Hematopoietic multipotent progenitor cell treated with erythropoietin and hydrocortisone succinate and interleukin-3 and kit ligand, for 6 days (in vitro differentiated cells): ENCODE measurements at regions not wholly inside any gene's neighbourhood (a gene's known extent, or its start where the extent isn't known, plus 50 kb on each side); places are given as distances from the start of the nearest gene placed in this dataset.
A peak's percentile ranks its signal among the peaks of the same experiment; 100 is the strongest.
"Not testable (repeated sequence)": the region's sequence is repeated elsewhere in the genome, so short reads cannot be mapped to it uniquely, and the experiment has no call there.

Experiments
- DNase-seq: peaks from one replicate; pipeline ENCODE4 v3.0.0-alpha.2; 2015

DNA sequence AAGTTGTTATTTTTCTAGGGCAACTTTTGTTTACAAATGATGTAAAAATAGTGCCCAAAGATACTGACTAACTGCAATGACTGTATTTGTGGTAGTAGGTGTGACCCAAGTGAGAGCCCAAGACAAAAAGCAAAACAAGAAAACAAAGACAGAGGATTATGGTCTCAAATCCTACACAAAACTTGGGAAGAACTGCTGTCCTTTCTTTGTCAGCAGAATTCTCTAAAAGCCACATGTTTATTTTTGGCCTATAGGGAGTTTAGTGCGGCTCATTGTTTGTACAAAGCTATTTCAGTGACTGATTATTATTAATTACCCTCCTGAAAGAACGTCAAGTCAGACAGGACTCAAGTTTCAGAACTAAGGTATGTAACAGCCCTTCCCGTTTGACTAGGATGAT is 509.2 kb upstream of the SLC35B3 start:
- DNase-seq, result no peak

DNA sequence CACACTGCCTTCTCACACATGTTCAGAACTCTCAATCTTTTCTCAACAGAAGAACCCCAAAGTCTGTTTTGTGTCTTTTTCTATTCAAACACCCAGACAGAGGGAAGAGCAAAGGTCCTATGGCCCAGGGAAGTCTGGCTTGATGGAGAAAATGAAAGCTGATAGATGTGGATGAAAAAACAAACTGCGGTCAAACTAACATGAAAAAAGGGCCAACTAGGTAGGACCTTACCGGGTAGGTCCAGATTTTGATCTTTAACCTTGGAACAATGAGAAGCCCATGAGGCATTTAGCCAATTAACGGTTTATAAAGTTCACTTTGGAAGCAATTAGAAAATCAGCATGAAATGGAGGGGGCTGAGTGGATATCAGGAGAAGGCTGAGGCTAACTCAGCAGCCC is 507.7 kb upstream of the SLC35B3 start:
- DNase-seq, result no peak

DNA sequence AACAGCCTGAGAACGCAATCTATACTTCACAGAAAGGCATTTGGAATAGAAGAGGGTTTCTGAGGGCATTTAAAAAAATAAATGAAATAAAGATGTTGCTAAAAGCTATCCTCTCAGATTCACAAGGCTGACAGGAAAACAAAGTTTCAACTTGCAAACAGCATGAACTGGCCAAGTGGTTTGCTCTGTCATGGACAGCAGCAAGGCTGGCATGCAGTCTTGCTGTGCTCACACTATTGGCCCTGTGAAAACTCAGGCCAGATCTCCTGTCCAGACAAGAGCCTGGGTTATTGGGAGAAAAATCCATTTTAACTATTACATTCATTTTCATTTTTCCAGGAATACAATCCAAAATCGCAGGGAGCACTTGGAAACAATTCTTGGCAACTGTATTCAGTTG is 506.2 kb upstream of the SLC35B3 start:
- DNase-seq, result no peak

DNA sequence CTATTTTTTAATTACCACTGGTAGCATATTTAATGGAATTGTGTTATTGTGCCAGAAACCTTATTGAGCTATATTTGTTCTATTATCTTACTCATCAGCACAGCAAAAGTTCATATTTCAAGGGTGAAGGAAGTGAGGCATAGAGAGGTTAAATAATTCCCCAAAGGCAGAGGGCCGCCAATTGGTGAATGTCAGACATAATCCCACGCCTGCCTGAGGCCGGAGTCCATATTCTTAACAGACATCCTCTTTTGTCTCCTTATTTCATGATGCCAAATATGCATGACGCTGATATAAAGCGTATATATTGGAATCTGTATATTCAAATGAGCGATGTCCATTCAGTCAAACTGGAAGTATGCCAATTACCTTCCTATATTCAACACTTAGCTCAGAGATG is 505.0 kb upstream of the SLC35B3 start:
- DNase-seq, result no peak

DNA sequence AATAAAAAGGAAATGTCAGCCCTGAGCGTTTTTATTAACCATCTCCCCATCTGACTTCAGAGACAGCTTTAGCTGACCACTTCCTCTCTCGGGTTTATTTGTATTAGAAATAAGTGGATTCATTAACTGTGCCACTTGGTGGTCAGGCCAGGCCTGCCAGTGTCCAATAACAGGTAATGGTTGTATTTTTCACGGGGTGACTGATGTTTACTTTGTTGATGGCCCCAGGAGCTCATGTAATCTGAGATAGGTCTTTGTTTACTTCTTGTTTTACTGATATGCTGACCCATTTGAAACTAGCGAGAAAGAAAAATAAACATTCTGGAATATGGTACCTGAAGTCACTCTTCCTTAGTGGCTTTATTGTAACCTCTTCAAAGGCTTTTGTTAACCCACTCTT is 504.3 kb upstream of the SLC35B3 start:
- DNase-seq, result no peak

DNA sequence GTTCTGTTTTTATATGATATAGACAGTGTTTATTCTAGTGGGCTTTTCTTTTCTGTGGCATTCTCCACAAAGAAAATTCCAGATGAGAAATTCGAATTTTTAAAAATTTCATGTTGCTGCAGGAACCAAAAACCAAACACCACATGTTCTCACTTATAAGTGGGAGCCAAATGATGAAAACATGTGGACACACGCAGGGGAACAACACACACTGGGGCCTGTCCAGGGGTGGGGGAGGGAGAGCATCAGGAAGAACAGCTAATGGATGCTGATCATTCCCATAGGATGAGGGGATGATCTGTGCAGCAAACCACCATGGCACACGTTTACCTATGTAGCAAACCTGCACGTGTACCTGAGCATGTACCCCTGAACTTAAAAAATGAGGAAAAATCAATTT is 499.0 kb upstream of the SLC35B3 start:
- DNase-seq, result no peak

DNA sequence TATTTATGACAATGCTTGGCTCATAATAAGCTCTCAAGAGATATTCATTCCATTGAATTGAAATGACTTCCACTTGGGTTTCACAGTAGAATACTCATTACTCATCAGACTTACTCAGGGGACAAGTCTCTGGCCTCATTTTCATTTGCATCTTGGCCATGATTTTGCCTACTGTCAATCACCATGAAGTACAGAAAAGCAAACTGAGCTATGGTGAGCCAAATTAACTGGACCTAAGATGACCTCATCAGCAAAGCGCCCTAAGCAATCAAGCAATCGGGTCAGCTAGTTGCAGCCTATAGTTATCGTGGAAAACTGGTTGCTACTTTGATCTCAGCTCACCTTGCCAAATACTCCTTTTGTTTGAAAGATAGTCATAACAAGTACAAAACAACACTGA is 494.7 kb upstream of the SLC35B3 start:
- DNase-seq, result no peak

DNA sequence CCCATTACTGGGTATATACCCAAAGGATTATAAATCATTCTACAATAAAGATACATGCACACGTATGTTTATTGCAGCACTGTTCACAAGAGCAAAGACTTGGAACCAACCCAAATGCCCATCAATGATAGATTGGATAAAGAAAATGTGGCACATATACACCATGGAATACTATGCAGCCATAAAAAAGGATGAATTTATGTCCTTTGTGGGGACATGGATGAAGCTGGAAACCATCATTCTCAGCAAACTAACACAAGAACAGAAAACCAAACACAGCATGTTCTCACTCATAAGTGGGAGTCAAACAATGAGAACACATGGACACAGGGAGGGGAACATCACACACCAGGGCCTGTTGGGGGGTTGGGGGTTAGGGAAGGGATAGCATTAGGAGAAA is 484.9 kb upstream of the SLC35B3 start:
- DNase-seq, result not testable (repeated sequence)

DNA sequence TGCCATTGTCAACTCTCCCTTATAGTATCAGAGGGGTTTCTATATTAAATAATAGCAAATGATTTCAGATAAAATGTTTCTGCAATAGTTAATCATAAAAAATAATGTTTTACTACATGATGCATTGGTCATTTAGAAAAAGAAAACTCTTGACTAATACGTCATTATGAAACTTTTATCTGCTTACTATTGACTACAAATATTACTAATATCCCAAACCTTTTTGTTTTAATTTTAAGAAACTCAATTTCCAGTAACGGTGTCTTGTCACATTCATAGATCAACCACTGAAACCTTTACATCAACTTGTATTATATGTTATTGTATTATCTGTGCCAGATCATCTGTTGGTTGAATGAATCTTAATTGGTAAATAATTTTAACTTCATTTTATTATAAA is 482.9 kb upstream of the SLC35B3 start:
- DNase-seq, result no peak

DNA sequence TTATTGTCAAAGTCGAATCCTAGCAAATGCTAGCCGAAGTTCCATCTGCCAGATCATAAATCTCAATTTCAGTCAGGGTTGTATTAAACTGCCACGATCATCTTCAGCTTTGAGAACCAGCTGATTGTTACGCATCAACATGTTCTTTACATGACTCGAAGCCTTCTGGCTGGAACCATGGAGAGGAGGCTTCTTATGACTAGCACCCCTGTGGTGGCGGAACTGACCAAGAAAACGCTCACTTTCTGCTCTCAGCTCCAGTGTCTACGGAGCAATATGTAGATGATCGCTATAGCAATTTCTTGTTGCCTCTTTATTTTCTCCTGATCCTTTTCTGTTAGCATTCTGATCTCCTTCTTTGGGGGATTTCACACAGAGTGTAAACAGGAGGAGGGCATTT is 479.4 kb upstream of the SLC35B3 start:
- DNase-seq, result no peak

DNA sequence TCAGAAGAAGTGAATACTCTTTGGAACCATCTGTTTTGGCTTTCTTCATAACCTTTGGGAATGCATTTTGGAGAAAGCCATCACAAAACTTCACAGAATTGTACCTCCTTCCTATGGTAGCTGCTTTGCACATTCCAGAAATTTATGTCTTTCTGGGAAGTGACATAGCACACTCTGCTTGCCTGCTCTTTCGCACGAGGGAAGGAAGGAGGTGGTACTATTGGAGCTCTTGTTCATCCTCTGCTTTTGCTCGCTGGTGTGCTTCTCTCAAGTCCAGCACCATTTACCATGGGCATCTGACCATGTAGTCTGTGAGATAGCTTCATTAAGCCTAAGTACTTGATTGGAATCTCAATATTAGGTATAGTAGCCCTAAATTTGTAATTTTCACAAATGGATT is 473.3 kb upstream of the SLC35B3 start:
- DNase-seq, result no peak

DNA sequence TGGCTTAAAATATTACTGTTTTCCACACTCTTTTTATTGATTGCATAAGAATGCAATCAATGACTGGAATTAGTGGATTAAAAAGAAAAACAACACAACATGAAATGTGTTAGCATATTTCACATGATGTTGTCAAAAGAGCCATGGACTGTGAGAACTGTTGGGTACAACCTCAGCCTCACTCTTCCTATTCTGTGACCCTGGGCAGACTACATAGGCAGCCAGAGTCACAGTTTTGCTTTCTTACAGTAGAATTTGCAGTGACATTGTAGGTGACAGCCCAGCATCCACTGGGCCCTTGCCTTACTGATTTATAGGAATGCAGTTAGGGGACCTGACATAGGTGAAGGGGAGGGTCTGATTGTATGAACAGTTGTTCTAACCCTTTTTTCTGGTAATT is 471.4 kb upstream of the SLC35B3 start:
- no peak for DNase-seq

DNA sequence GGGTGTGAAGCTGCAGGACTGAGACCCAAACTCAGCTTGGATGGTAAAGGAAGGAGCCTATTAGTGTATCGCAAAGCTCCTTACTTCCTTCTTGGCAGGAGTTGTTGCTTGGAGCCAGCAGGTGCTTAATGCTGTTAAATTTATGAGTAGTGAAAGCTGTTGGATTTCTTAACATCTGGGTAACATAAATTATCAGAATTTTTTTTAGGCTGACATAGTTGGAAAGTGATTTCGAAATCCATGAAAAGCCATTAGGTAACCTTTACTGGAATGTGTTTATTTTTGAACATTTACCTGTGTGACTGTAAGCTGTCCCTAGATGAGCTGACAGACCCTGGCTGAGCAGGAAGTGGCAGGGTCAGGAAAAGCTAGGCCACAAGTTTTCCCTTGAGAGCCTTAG is 470.4 kb upstream of the SLC35B3 start:
- DNase-seq, result no peak

DNA sequence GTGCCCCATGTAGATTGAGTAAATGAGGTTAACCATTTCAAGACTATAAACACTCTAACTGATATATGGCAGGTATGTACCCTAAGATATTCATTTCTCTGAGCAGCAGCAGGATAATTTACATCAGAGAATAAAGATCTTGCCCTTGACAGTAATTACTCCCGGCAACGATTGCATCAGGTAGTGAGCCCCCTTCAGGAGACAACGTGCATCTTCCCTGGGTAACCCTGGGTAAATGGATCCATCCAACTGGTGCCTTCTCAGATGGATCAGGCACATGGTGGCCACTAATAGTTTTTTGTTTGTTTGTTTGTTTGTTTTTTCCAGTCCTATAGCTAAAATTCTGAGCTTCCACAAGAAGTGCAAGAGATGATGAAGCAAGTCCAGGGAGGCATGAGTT is 469.4 kb upstream of the SLC35B3 start:
- DNase-seq, result peak; percentile 19

DNA sequence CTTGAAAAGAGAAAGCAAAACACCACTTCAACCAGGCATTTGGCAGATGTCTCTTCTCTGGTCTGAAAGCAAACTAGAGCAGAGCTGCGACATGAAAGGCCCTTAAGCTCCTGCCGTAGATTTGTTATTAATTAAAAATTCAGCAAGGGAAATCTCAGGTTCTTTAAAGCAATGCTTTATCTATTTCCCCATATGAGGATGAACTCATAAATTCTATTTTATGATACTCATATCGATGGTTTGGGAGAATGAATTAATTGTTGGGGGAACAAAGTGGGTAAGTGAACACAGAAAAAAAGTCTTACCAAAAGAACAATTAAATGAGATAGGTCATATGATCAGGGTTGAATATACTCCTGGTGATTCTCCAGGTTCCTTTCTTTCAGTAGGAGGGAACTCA is 464.7 kb upstream of the SLC35B3 start:
- DNase-seq, result no peak

DNA sequence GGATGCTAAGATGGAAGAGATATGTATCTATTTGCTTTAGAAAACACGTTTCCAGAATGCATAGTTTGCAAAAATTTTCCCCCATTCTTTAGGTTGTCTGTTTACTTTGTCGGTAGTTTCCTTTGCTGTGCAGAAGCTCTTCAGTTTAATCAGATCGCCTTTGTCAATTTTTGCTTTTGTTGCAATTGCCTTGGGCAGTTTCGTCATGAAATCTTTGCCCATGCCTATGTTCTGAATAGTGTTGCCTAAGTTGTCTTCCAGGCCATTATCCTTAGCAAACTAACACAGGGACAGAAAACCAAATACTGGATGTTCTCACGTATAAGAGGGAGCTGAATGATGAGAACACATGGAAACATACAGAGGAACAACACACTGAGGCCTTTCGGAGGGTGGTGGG is 454.2 kb upstream of the SLC35B3 start:
- DNase-seq, result no peak

DNA sequence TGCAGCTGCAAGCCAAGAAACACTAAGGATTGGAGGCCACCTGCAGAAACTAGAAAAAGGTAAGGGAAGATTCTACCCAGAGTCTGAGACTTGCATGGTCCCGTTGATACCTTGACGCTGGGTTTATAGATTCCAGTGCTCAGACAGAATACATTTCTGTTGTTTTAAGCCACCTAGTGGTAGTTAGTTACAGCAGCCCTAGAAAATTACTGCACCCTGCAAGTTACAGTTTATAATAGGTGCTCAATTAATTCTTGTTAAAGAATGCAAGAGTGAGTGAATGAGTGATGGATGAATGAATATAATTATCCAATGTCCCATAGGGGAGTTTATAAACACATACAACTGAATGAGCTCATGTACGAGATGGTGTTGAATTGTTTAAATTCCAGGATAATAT is 453.1 kb upstream of the SLC35B3 start:
- DNase-seq, result peak; percentile 28

DNA sequence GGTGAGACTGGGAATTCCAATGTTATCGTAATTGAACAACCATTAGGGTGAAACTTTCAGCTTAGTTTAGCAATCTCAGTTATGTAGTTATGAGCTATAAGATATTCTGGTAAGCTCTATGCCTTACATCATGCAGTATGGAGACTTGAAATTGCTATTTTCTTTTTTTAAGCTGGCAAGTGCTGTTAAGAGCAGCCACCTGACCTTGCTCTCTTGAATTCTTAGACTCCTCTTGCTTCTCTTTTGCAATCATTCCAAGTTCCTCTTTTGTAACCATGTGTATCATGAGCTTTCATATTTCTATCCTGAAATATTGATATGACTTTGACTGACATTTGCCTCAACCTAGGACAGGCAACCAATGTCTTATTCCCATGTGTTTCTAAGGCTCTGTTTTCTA is 446.3 kb upstream of the SLC35B3 start:
- peak; percentile 55 for DNase-seq

DNA sequence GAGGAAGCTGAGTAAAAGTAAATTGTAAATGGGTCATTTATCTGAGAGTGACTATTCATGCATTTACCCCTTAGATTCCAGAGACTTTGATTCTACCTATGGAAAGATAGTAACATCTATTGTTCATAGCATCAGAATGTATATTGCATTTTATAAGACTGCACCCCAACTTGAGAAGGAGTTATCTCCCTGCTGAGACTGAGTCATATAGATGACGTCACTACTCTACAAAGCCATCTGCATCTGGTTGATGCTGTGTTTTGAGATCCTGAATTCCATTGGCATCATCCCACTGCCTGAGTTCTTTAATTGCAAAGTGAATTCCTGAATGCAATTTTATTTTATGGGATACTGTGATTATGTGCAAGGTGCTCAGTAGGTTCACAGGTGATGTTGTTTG is 444.0 kb upstream of the SLC35B3 start:
- DNase-seq, result no peak

DNA sequence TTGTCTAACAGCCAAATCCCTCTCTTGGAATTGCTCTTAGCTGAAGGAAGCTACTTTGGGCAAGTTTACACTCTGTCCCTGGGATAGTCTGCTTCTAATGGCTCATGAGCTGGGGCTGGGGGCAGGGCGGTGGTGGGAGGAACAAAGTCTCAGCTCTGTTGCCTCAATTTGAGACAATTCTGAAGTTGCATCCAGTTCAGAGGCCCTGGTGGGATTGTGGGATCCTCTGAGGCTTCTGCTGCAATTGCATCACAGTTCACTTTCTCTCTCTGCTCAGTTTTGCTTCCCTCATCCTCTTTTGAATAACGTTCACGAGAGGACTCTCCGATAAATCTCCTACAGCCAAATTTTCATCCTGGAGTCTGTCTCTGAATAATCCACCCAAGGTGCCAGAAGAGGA is 440.6 kb upstream of the SLC35B3 start:
- DNase-seq, result no peak

DNA sequence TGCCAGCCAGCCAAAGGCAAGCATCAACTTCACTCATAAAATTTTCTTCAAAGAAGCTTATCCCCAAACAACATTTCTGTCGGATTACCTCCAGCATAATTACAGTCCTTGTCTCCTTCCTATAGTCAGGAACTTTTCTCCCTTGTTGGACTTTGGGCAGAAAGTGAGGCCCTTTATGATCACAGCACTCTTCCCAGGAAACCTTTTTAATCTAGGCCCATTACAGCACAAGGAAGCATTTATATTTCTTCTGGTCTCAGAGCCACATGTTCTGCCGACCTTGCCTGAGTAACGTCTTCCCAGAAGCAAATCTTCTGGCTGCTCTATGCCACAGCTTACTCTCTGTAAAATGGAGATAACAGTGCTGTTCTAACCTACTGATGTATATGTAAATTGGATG is 437.2 kb upstream of the SLC35B3 start:
- DNase-seq, result no peak

DNA sequence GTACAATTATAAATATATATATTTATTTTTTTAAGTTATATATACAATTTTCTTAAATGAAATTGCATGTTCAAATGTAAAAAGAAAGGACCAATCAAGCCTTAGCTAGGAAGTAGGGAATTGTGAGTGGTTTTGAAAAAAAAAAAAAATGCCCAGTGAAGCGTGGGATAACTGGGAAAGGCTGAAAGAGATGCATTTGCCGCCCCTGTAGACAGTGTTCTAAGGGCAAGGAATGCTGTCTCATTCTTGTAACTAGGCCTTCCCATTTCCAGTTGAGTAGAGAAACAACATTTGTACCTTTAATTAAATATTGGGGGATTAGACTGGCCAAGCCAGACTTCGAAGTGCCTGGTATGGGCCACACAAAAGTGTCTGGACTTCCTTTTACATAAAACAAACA is 430.1 kb upstream of the SLC35B3 start:
- DNase-seq, result no peak

DNA sequence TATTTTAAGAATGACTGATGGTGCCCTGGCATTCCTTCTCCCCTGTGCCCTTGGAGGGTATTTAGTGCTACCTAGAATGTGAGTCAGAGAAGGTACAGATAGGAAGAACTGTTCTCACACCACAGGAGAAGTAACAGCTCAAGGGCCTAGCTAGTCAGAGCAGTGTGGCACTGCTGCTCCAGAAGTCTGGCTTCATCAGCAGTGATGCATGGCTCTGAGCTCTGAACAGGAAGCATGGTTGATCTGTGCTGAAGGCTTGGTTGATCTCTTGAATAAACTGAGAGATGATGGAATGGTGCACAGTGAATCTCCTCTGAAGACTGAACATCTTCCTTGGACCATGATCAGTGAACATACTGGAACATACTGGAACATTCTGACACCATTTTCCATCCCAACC is 425.3 kb upstream of the SLC35B3 start:
- DNase-seq, result no peak

DNA sequence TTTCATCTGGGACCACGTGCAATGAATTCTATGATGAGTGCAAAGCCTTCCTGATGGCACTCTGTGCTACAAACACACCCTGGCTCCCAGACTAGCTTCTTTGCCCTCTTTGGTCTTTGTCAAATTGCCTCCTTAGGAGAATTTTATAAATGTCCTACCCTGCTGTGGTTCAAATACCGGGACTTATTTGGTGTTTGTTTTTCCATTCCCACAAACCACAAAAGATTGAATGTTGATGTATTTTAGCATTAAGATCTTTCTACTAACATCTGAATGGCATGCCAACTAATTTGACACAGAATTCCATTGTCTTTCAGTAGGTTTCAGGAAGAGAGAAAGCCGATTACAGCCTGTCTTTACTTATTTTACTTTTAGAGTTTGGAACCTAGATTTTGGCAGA is 424.2 kb upstream of the SLC35B3 start:
- DNase-seq, result no peak

DNA sequence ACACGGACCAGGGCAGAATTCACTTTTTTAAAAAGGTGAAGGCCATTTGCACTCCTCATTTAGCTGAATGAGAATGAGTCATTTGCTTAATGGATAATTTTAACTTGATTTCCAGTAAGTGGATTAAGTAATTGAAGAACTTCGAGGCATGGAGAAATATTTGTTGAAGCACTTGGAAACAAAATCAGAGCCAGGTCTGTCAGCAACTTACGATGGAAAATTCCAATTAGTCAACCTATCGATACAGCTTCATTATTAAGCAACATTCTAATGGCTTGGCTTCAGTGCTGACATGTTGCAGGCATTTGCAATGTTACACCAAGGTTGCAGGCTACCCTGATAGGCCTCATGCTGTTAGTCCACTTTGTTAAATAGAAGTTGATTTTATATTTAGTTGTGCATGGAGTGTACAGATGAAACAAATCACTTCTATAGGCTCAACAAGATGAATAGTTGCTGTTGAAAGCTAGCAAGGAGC is 423.5 kb upstream of the SLC35B3 start:
- DNase-seq, result no peak

DNA sequence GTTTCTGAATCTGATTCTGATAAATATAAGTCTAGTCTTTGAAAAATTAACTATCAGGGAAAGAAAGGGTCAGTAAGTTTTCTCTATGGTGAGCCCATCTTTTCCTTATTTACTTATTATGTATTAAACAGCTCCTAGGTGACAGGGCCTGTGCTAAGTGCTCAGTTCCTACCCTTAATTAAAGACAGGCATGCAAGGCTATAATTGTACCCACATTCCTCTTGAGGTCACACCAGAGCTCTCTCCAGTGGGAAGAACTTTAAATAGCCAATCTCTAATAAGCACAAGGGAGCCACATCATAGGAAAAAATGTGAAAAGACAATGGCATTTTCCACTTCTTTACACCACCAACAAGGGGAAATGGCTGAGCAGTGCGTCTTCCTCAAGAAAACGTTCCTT is 421.8 kb upstream of the SLC35B3 start:
- DNase-seq, result no peak
